ENCODE measurements at regions not wholly inside any gene's neighbourhood (a gene's known extent, or its start where the extent isn't known, plus 50 kb on each side); places are given as distances from the start of the nearest gene placed in this dataset.

DNA sequence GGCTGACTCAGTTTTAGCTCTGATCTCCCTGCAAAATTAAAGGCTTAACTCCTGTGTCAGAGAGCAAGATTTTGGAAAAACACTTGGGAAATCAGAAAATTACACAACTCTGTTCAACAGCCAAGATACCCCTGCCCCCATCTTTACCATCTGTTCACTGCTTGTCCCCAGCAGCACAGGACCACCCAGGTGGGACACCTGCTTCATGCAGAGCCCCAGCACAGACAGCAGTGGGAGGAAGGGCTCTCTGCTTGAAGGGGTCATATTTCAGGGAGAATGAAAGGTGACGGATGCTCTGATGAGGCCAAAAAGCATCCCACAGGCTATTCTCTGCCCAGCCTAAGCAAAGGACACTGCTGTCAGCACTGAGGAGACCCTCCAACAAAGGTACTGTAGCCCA, 584.6 kb upstream of the KLHL29 start:
- Histone ChIP-seq H3K27ac (ENCODE audit: low read depth, low read length) (no peak overlapping the region), H3K4me3 (ENCODE audit: low read length) (no peak overlapping the region)

DNA sequence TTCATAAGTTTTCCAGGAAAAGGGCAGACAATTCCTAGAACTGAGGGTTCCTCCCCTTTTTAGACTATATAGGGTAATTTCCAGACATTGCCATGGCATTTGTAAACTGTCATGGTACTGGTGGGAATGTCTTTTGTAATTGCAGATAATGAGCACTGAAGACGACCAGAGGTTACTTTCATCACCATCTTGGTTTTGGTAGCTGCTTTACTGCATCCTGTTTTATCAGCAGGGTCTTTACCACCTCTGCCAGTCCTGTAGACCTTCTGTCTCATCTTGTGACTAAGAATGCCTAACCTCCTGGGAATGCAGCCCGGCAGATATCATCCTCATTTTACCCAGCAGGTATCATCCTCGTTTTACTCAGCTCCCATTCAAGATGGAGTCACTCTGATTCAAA, 583.9 kb upstream of the KLHL29 start:
- Histone ChIP-seq H2AK5ac (ENCODE audit: low read length) (no peak overlapping the region), H3K4me1 (ENCODE audit: control insufficient read depth, low read depth, low read length) (peaks cover under 1% of the 10 kb centered on the region), H2BK120ac (ENCODE audit: low read depth, low read length) (no peak overlapping the region), H3K36me3 (ENCODE audit: control insufficient read depth, insufficient read depth, low read length) (no peaks in the 10 kb centered on the region), H4K8ac (ENCODE audit: low read depth, low read length) (no peak overlapping the region), H3K4me3 (ENCODE audit: low read length) (no peak overlapping the region), H3K4me2 (ENCODE audit: low read length) (no peak overlapping the region), H3K79me2 (ENCODE audit: control insufficient read depth, insufficient read depth, low read length) (no peaks in the 10 kb centered on the region), H3K18ac (ENCODE audit: low read length) (no peak overlapping the region), H3K27ac (ENCODE audit: low read depth, low read length) (no peak overlapping the region), H3K23ac (ENCODE audit: low read length) (no peak overlapping the region), H2BK15ac (replicated peaks; ENCODE audit: low read depth) (no peak overlapping the region), H3K4ac (ENCODE audit: low read depth, low read length) (no peak overlapping the region), H3K56ac (ENCODE audit: low read length) (no peak overlapping the region), H2BK5ac (ENCODE audit: low read length) (no peak overlapping the region), H3K79me1 (ENCODE audit: low read length) (no peaks in the 10 kb centered on the region), H4K5ac (ENCODE audit: low read length) (no peak overlapping the region), H3K27me3 (ENCODE audit: insufficient read depth, low read length, poor library complexity) (no peaks in the 10 kb centered on the region), H3K9ac (ENCODE audit: low read length) (no peak overlapping the region)
- WGBS (ENCODE audit: extremely low coverage, insufficient coverage, low lambda C conversion rate) = no CpG with 5 or more reads among the region's 3 CpGs
- DNase-seq = peak; percentile 28

More for the DNA sequence above, 584.6 kb upstream of the KLHL29 start:
- Histone ChIP-seq H3K4me2 (ENCODE audit: low read length) (no peak overlapping the region), H3K23ac (ENCODE audit: low read length) (no peak overlapping the region), H3K79me2 (ENCODE audit: control insufficient read depth, insufficient read depth, low read length) (no peaks in the 10 kb centered on the region), H3K56ac (ENCODE audit: low read length) (no peak overlapping the region), H3K79me1 (ENCODE audit: low read length) (no peaks in the 10 kb centered on the region), H3K36me3 (ENCODE audit: control insufficient read depth, insufficient read depth, low read length) (no peaks in the 10 kb centered on the region), H3K9ac (ENCODE audit: low read length) (no peak overlapping the region), H2BK5ac (ENCODE audit: low read length) (no peak overlapping the region), H2BK15ac (replicated peaks; ENCODE audit: low read depth) (no peak overlapping the region), H2BK120ac (ENCODE audit: low read depth, low read length) (no peak overlapping the region), H3K18ac (ENCODE audit: low read length) (no peak overlapping the region), H3K4me1 (ENCODE audit: control insufficient read depth, low read depth, low read length) (peaks cover 3% of the 10 kb centered on the region), H3K4ac (ENCODE audit: low read depth, low read length) (no peak overlapping the region), H4K8ac (ENCODE audit: low read depth, low read length) (no peak overlapping the region), H2AK5ac (ENCODE audit: low read length) (no peak overlapping the region), H4K5ac (ENCODE audit: low read length) (no peak overlapping the region), H3K27me3 (ENCODE audit: insufficient read depth, low read length, poor library complexity) (no peaks in the 10 kb centered on the region)
- DNase-seq = no peak
- no CpG with 5 or more reads among the region's 1 CpG for WGBS (ENCODE audit: extremely low coverage, insufficient coverage, low lambda C conversion rate)

DNA sequence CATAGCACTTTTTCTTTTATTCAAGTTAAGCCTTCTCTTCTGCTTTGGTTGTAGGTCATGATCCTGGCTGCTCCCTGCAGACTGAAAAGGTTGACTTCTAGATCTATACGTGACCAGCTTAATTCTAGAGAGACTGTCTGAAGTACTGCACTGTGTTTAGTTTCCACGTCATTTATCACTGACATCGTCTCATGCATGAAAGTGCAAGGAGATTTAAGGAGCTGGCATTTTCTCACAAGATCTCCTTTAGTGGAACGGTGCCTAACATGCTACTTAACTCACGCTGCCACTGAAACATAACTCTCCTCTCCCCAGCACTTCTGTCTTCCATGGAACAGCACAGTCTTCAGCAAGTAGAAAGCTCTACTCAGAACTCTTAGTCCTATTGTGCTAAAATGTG, 583.0 kb upstream of the KLHL29 start:
- no CpG with 5 or more reads among the region's 5 CpGs for WGBS (ENCODE audit: extremely low coverage, insufficient coverage, low lambda C conversion rate)
- H3K27ac ChIP-seq (ENCODE audit: low read depth, low read length) = no peak overlapping the region

DNA sequence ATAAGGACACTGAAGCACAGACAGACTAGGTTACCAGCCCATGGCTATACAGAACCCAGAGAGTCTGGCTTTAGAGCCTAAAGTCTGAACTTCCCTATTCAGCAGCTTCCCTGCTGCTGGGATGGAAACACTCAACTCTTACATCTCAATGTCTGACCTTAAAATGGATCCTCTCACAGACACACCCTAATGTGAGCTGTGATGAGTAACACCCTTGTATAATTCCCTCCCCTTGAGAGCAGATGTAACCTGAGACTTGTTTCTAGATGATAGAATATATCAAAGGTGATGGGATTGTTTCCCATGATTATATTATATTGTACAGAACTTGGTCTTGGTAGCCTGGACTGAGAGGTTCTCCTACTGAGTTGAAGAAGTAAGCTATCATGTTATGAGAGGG, 577.1 kb upstream of the KLHL29 start:
- no peak overlapping the region for H2AK5ac ChIP-seq (ENCODE audit: low read length)
- H2BK5ac ChIP-seq (ENCODE audit: low read length) = no peak overlapping the region
- H3K4me1 ChIP-seq (ENCODE audit: control insufficient read depth, low read depth, low read length) = no peaks in the 10 kb centered on the region
- H3K27ac ChIP-seq (ENCODE audit: low read depth, low read length) = no peak overlapping the region
- no peak overlapping the region for H3K4ac ChIP-seq (ENCODE audit: low read depth, low read length)
- no peak overlapping the region for H2BK15ac ChIP-seq (replicated peaks; ENCODE audit: low read depth)
- no peaks in the 10 kb centered on the region for H3K27me3 ChIP-seq (ENCODE audit: insufficient read depth, low read length, poor library complexity)
- H3K56ac ChIP-seq (ENCODE audit: low read length) = no peak overlapping the region
- no peak overlapping the region for H3K4me3 ChIP-seq (ENCODE audit: low read length)
- no peak overlapping the region for H4K8ac ChIP-seq (ENCODE audit: low read depth, low read length)
- no peaks in the 10 kb centered on the region for H3K79me1 ChIP-seq (ENCODE audit: low read length)
- H3K23ac ChIP-seq (ENCODE audit: low read length) = no peak overlapping the region
- H3K9ac ChIP-seq (ENCODE audit: low read length) = no peak overlapping the region
- no peak for DNase-seq
- no peak overlapping the region for H3K18ac ChIP-seq (ENCODE audit: low read length)
- no peak overlapping the region for H3K4me2 ChIP-seq (ENCODE audit: low read length)
- H3K36me3 ChIP-seq (ENCODE audit: control insufficient read depth, insufficient read depth, low read length) = no peaks in the 10 kb centered on the region
- no peaks in the 10 kb centered on the region for H3K79me2 ChIP-seq (ENCODE audit: control insufficient read depth, insufficient read depth, low read length)
- no peak overlapping the region for H4K5ac ChIP-seq (ENCODE audit: low read length)
- H2BK120ac ChIP-seq (ENCODE audit: low read depth, low read length) = no peak overlapping the region

More for the DNA sequence above, 583.0 kb upstream of the KLHL29 start:
- no peak overlapping the region for H3K9ac ChIP-seq (ENCODE audit: low read length)
- DNase-seq = no peak
- H3K79me1 ChIP-seq (ENCODE audit: low read length) = no peaks in the 10 kb centered on the region
- no peak overlapping the region for H4K5ac ChIP-seq (ENCODE audit: low read length)
- H2BK15ac ChIP-seq (replicated peaks; ENCODE audit: low read depth) = no peak overlapping the region
- H3K18ac ChIP-seq (ENCODE audit: low read length) = no peak overlapping the region
- no peak overlapping the region for H3K23ac ChIP-seq (ENCODE audit: low read length)
- H3K4ac ChIP-seq (ENCODE audit: low read depth, low read length) = no peak overlapping the region
- no peak overlapping the region for H2BK5ac ChIP-seq (ENCODE audit: low read length)
- no peak overlapping the region for H4K8ac ChIP-seq (ENCODE audit: low read depth, low read length)
- H3K27me3 ChIP-seq (ENCODE audit: insufficient read depth, low read length, poor library complexity) = no peaks in the 10 kb centered on the region
- no peak overlapping the region for H3K56ac ChIP-seq (ENCODE audit: low read length)
- no peaks in the 10 kb centered on the region for H3K36me3 ChIP-seq (ENCODE audit: control insufficient read depth, insufficient read depth, low read length)
- H3K79me2 ChIP-seq (ENCODE audit: control insufficient read depth, insufficient read depth, low read length) = no peaks in the 10 kb centered on the region
- H3K4me3 ChIP-seq (ENCODE audit: low read length) = no peak overlapping the region
- no peak overlapping the region for H3K4me2 ChIP-seq (ENCODE audit: low read length)
- no peaks in the 10 kb centered on the region for H3K4me1 ChIP-seq (ENCODE audit: control insufficient read depth, low read depth, low read length)
- H2BK120ac ChIP-seq (ENCODE audit: low read depth, low read length) = no peak overlapping the region
- no peak overlapping the region for H2AK5ac ChIP-seq (ENCODE audit: low read length)

DNA sequence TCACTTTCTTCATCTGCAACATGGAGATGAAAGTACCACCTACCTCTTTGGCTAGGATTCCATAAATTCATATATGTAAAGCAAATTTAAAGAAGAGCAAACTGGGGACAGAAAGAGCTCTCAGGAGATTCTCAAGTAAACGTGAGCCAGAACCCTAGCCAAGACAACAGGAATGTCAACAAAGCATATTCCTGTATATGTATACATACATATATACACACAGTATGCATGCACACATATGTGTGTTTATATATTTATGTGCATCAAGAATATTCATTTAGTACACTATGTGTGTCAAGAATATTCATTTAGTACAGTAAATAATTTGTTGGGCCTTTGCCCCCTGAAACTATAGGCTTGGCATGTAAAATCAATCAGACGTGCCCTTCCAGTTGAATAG, 574.4 kb upstream of the KLHL29 start:
- no peaks in the 10 kb centered on the region for H3K79me1 ChIP-seq (ENCODE audit: low read length)
- no peak for DNase-seq
- no peak overlapping the region for H3K23ac ChIP-seq (ENCODE audit: low read length)
- no peak overlapping the region for H3K4ac ChIP-seq (ENCODE audit: low read depth, low read length)
- H3K27me3 ChIP-seq (ENCODE audit: insufficient read depth, low read length, poor library complexity) = no peaks in the 10 kb centered on the region
- H3K4me2 ChIP-seq (ENCODE audit: low read length) = no peak overlapping the region
- H2BK5ac ChIP-seq (ENCODE audit: low read length) = no peak overlapping the region
- H3K18ac ChIP-seq (ENCODE audit: low read length) = no peak overlapping the region
- H4K5ac ChIP-seq (ENCODE audit: low read length) = no peak overlapping the region
- H3K36me3 ChIP-seq (ENCODE audit: control insufficient read depth, insufficient read depth, low read length) = no peaks in the 10 kb centered on the region
- no peak overlapping the region for H4K8ac ChIP-seq (ENCODE audit: low read depth, low read length)
- H3K79me2 ChIP-seq (ENCODE audit: control insufficient read depth, insufficient read depth, low read length) = no peaks in the 10 kb centered on the region
- no peak overlapping the region for H3K27ac ChIP-seq (ENCODE audit: low read depth, low read length)
- H2BK15ac ChIP-seq (replicated peaks; ENCODE audit: low read depth) = no peak overlapping the region
- no CpG with 5 or more reads among the region's 2 CpGs for WGBS (ENCODE audit: extremely low coverage, insufficient coverage, low lambda C conversion rate)
- H2AK5ac ChIP-seq (ENCODE audit: low read length) = no peak overlapping the region
- H3K4me3 ChIP-seq (ENCODE audit: low read length) = no peak overlapping the region
- no peaks in the 10 kb centered on the region for H3K4me1 ChIP-seq (ENCODE audit: control insufficient read depth, low read depth, low read length)
- H3K9ac ChIP-seq (ENCODE audit: low read length) = no peak overlapping the region
- H3K56ac ChIP-seq (ENCODE audit: low read length) = no peak overlapping the region
- H2BK120ac ChIP-seq (ENCODE audit: low read depth, low read length) = no peak overlapping the region

DNA sequence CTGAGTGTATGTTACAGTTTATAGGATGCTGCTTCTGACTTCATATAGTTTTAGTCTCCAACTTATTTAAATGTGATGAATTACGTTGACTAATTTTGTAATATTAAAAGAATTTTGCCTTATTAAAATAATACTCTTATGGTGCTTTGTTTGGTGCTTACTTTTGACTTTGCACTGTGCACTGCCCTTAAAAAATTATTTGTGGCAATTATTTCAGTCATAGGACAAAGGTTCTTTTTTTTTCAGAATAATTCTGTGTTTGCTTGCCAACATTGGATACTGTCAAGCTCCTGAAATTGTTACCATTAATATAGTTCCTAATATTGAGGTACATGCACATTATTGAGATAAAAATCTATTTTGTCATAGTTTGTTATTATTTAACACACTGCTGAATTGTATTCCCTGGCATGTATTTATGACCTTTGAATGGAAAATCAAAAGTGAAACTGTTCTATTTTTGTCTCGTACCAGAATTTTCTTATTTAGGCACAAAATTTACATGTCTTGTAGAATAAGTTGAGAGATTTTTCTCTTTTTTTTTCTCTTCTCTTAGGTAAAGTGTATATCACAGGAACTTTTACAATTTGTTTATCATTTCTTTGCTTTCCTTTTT, 572.8 kb upstream of the KLHL29 start:
- Histone ChIP-seq H2BK15ac (replicated peaks; ENCODE audit: low read depth) (no peak overlapping the region), H3K27me3 (ENCODE audit: insufficient read depth, low read length, poor library complexity) (no peaks in the 10 kb centered on the region), H3K4me3 (ENCODE audit: low read length) (no peak overlapping the region), H3K79me1 (ENCODE audit: low read length) (no peaks in the 10 kb centered on the region), H3K18ac (ENCODE audit: low read length) (no peak overlapping the region), H4K5ac (ENCODE audit: low read length) (no peak overlapping the region), H3K4ac (ENCODE audit: low read depth, low read length) (no peak overlapping the region), H2BK5ac (ENCODE audit: low read length) (no peak overlapping the region), H3K79me2 (ENCODE audit: control insufficient read depth, insufficient read depth, low read length) (no peaks in the 10 kb centered on the region), H3K4me1 (ENCODE audit: control insufficient read depth, low read depth, low read length) (no peaks in the 10 kb centered on the region), H3K23ac (ENCODE audit: low read length) (no peak overlapping the region), H3K27ac (ENCODE audit: low read depth, low read length) (no peak overlapping the region), H2BK120ac (ENCODE audit: low read depth, low read length) (no peak overlapping the region), H3K56ac (ENCODE audit: low read length) (no peak overlapping the region), H4K8ac (ENCODE audit: low read depth, low read length) (no peak overlapping the region), H3K9ac (ENCODE audit: low read length) (no peak overlapping the region), H3K36me3 (ENCODE audit: control insufficient read depth, insufficient read depth, low read length) (no peaks in the 10 kb centered on the region), H2AK5ac (ENCODE audit: low read length) (no peak overlapping the region), H3K4me2 (ENCODE audit: low read length) (no peak overlapping the region)
- WGBS (ENCODE audit: extremely low coverage, insufficient coverage, low lambda C conversion rate) = no CpG with 5 or more reads among the region's 2 CpGs
- no peak for DNase-seq
